ENCODE measurements at regions not wholly inside any gene's neighbourhood (a gene's known extent, or its start where the extent isn't known, plus 50 kb on each side); places are given as distances from the start of the nearest gene placed in this dataset.
A peak's percentile ranks its signal among the peaks of the same experiment; 100 is the strongest.

GRCh38 chrX:13373431-13374187, 53.8 kb upstream of the ATXN3L start:
- Histone ChIP-seq H3K36me3 (no peaks in the 10 kb centered on the region), H3K27ac (peak overlapping the region; percentile 25 to 45), H3K4me1 (no peaks in the 10 kb centered on the region), H3K4me3 (no peak overlapping the region), H3K27me3 (peaks cover 0 to 34% of the 10 kb centered on the region in 2 donors), H3K9me3 (no peaks in the 10 kb centered on the region)
- DNase-seq (ENCODE audit: low spot score in 2 of 2) = no peak
- intact Hi-C loops (cut with DNase I; ENCODE audit: low total_unique reads) = no loop called here
- TF ChIP-seq POLR2AphosphoS5 (IDR thresholded peaks at IDR 0.05) = no peak
- no peak for TF ChIP-seq POLR2A (IDR thresholded peaks at IDR 0.05)
- TF ChIP-seq CTCF (IDR thresholded peaks at IDR 0.05) = no peak

DNA sequence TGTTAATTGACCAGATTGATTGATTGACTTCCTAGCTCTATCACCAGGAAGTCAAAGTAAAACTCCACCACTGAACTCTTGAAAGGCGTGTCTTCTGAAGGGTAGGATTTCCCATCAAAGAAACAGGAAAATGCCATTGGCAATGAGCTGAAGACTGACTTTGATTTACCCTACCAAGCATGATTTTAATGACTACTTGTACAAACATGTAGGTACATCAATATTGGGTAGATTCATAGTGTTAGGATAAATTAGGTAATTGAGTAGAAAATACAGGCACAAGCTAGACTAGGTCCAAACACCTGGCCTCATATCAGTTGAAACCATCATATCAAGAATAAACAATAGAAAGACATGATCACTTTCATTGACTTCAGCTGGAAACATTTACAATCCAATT, 53.2 kb upstream of the ATXN3L start:
- no peak for DNase-seq (ENCODE audit: low spot score in 2 of 2)
- Histone ChIP-seq H3K4me3 (no peak overlapping the region), H3K4me1 (no peaks in the 10 kb centered on the region), H3K27ac (peak overlapping the region in 1 of 2 donors; percentile 45), H3K36me3 (no peaks in the 10 kb centered on the region), H3K27me3 (peaks cover 0 to 38% of the 10 kb centered on the region in 2 donors), H3K9me3 (no peaks in the 10 kb centered on the region)
- TF ChIP-seq POLR2AphosphoS5 (IDR thresholded peaks at IDR 0.05) (no peak), CTCF (IDR thresholded peaks at IDR 0.05) (no peak), POLR2A (IDR thresholded peaks at IDR 0.05) (no peak)
- intact Hi-C loops (cut with DNase I; ENCODE audit: low total_unique reads) = no loop called here

DNA sequence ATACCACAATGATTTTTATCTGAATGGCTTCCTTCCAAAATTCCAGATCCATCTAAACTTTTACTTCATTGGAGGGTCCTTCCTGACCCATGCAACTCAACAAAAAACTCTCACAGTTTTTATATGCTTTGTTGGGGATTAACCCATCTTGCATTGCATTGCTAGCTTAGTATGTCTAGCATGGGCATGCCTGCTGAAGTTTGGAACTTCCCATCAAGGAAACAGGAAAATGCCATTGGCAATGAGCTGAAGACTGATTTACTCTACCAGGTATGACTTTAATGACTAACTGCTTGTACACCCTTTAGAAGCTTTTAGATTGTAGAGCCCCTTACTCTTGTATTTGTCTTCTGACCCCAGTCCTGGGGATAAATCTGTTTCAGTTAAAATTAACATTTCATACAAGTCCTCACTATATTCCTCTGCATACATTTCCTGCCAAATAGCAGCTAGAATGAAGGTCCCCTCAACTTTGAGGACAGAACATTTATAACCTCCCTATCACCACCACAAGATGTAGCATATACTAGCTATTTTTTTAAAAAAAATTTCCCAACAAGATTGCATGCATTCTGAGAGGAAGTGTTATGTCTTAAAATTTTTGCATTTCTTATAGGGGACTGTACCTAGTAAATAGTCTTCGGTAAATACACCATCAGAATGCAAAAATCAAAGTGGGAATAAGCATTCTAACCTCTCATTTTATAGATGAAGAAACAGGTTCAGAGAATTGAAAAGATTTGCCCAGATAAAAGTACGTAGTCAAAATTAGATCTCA, 52.5 kb upstream of the ATXN3L start:
- DNase-seq (ENCODE audit: low spot score in 2 of 2) = no peak
- Histone ChIP-seq H3K36me3 (no peaks in the 10 kb centered on the region), H3K4me1 (no peaks in the 10 kb centered on the region), H3K4me3 (no peak overlapping the region), H3K27me3 (peaks cover 0 to 35% of the 10 kb centered on the region in 2 donors), H3K9me3 (no peaks in the 10 kb centered on the region), H3K27ac (no peak overlapping the region)
- intact Hi-C loops (cut with DNase I; ENCODE audit: low total_unique reads) = no loop called here
- TF ChIP-seq POLR2A (IDR thresholded peaks at IDR 0.05) = no peak
- no peak for TF ChIP-seq POLR2AphosphoS5 (IDR thresholded peaks at IDR 0.05)
- TF ChIP-seq CTCF (IDR thresholded peaks at IDR 0.05) = no peak

- intact Hi-C loops (cut with DNase I; ENCODE audit: low total_unique reads) = no loop called here
Observed at GRCh38 chrX:13371186-13371585, 51.3 kb upstream of the ATXN3L start.

More at GRCh38 chrX:13371186-13371585, 51.3 kb upstream of the ATXN3L start:
- H3K27me3 ChIP-seq = peaks cover 0 to 40% of the 10 kb centered on the region in 2 donors
- TF ChIP-seq CTCF (IDR thresholded peaks at IDR 0.05) (no peak), POLR2A (IDR thresholded peaks at IDR 0.05) (no peak)
- no peaks in the 10 kb centered on the region for H3K9me3 ChIP-seq
- no peaks in the 10 kb centered on the region for H3K4me1 ChIP-seq
- H3K4me3 ChIP-seq = no peak overlapping the region
- H3K27ac ChIP-seq = no peak overlapping the region
- no peak for DNase-seq (ENCODE audit: low spot score in 2 of 2)
- H3K36me3 ChIP-seq = no peaks in the 10 kb centered on the region
